Activated CD4-positive, alpha-beta T cell treated with anti-CD3 and anti-CD28 coated beads, Interleukin-2, amount 10 ng/mL, durations not matched to agents 24 days and 14 days (primary cell): ENCODE measurements at regions not wholly inside any gene's neighbourhood (a gene's known extent, or its start where the extent isn't known, plus 50 kb on each side); places are given as distances from the start of the nearest gene placed in this dataset.
"Not testable (repeated sequence)": the region's sequence is repeated elsewhere in the genome, so short reads cannot be mapped to it uniquely, and the experiment has no call there.

ENCODE experiments used
- DNase-seq: peaks from one replicate; pipeline ENCODE4 v3.0.0; 2022
- H3K27ac Mint-ChIP-seq: one replicate; pipeline ENCODE4 v1.8.0; 2022; ENCODE audit warnings: mild to moderate bottlenecking, mixed read lengths
- H3K27me3 Mint-ChIP-seq: one replicate; pipeline ENCODE4 v1.8.0; 2022; ENCODE audit warnings: mixed read lengths
- H3K36me3 Mint-ChIP-seq: one replicate; pipeline ENCODE4 v1.8.0; 2022; ENCODE audit warnings: low read depth, mild to moderate bottlenecking, mixed read lengths
- H3K4me1 Mint-ChIP-seq: one replicate; pipeline ENCODE4 v1.8.0; 2021; ENCODE audit warnings: mixed read lengths
- H3K4me3 Mint-ChIP-seq: one replicate; pipeline ENCODE4 v1.8.0; 2022; ENCODE audit warnings: mild to moderate bottlenecking, moderate library complexity, mixed read lengths
- H3K9me3 Mint-ChIP-seq: one replicate; pipeline ENCODE4 v1.8.0; 2021; ENCODE audit warnings: mixed read lengths
- intact Hi-C: fragments of 100-400 bp; cut with micrococcal nuclease; formaldehyde crosslinking; loops from one replicate; pipeline ENCODE4 v1.15.1; 2023

GRCh38 chr2:78218066-78218465 lies 695.9 kb upstream of the LRRTM4 start:
- H3K36me3 Mint-ChIP-seq: no peaks in the 10 kb centered on the region
- H3K4me1 Mint-ChIP-seq: no peaks in the 10 kb centered on the region
- no peak overlapping the region for H3K27ac Mint-ChIP-seq
- H3K4me3 Mint-ChIP-seq: no peak overlapping the region
- no peaks in the 10 kb centered on the region for H3K27me3 Mint-ChIP-seq
- peaks cover 19% of the 10 kb centered on the region for H3K9me3 Mint-ChIP-seq
- intact Hi-C loops: no loop called here
- DNase-seq: no peak

- no peaks in the 10 kb centered on the region for H3K27me3 Mint-ChIP-seq
- no peak overlapping the region for H3K4me3 Mint-ChIP-seq
- no peaks in the 10 kb centered on the region for H3K4me1 Mint-ChIP-seq
- DNase-seq: no peak
- no peaks in the 10 kb centered on the region for H3K36me3 Mint-ChIP-seq
- H3K9me3 Mint-ChIP-seq: no peaks in the 10 kb centered on the region
- no peak overlapping the region for H3K27ac Mint-ChIP-seq
- intact Hi-C loops: no loop called here
Observed at GRCh38 chr2:78237704-78238103, 715.5 kb upstream of the LRRTM4 start.

GRCh38 chr2:78245394-78246135 lies 723.4 kb upstream of the LRRTM4 start:
- H3K4me1 Mint-ChIP-seq: no peaks in the 10 kb centered on the region
- no peaks in the 10 kb centered on the region for H3K27me3 Mint-ChIP-seq
- no peaks in the 10 kb centered on the region for H3K36me3 Mint-ChIP-seq
- DNase-seq: no peak
- intact Hi-C loops: no loop called here
- no peak overlapping the region for H3K4me3 Mint-ChIP-seq
- H3K27ac Mint-ChIP-seq: no peak overlapping the region
- H3K9me3 Mint-ChIP-seq: peaks cover 5% of the 10 kb centered on the region

DNA sequence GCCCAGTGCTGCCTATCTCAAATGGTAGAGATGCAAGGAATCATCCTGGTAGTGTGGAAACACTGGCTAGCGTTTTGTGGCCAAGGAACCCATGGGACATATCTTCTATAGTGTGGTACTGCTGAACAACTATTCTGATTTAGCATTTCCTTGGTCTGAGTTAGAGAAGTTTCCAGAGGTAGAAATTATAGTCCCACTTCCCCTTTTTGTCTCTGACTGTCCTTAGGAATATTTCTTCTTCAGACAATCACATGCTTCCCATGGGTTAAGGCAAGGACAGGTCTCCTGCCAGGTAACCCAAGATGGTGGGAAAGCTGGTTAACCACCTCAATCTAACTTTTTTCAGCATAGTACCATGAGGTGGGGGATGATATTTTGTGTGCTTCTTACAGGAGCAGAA lies 729.5 kb upstream of the LRRTM4 start:
- no peaks in the 10 kb centered on the region for H3K4me1 Mint-ChIP-seq
- no peak for DNase-seq
- intact Hi-C loops: no loop called here
- no peaks in the 10 kb centered on the region for H3K36me3 Mint-ChIP-seq
- H3K9me3 Mint-ChIP-seq: peaks cover 3% of the 10 kb centered on the region
- H3K27me3 Mint-ChIP-seq: no peaks in the 10 kb centered on the region
- H3K27ac Mint-ChIP-seq: no peak overlapping the region
- no peak overlapping the region for H3K4me3 Mint-ChIP-seq

DNA sequence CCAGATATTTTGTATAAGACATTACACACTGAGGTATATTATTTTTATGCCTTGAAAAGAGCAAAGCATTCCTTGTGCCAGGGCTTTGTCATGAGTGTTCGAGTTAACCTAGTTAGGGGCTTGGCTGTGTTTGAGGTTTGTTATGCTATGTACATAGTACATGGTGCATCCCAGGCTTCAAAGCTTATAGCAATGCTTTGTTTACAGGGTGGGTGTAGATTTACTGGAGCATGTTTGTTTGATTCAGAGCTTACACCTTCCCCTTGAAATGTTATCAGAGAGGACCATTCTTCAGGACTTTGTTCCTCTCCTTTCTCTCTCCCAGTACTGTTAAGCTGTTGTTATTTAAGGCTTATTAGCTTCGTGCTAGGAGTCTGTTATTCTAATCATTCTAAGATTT lies 738.7 kb upstream of the LRRTM4 start:
- Mint-ChIP-seq H3K9me3 (no peaks in the 10 kb centered on the region), H3K4me1 (no peaks in the 10 kb centered on the region), H3K27me3 (no peaks in the 10 kb centered on the region), H3K4me3 (no peak overlapping the region), H3K27ac (no peak overlapping the region), H3K36me3 (no peaks in the 10 kb centered on the region)
- intact Hi-C loops: no loop called here
- no peak for DNase-seq

DNA sequence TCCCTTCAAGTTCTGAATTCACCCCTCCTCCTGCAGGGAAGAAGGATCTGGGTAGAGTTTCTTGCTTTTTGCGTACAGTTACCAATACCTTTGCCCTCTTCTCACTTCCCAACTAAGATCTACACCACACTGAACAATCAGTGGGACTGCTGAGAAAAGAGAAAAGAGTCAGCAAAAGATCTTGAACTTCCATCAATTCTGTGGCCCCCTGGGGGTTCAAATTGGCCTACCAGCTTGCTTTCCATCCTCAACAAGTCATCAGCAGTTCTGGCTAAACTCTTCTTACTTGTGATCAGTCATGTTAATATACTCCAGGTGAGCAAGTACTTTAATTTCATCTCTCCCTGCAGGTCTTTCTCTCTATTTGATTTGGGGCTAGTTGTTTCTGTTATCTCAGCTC lies 739.3 kb upstream of the LRRTM4 start:
- Mint-ChIP-seq H3K27me3 (no peaks in the 10 kb centered on the region), H3K27ac (no peak overlapping the region), H3K4me1 (no peaks in the 10 kb centered on the region), H3K4me3 (no peak overlapping the region), H3K36me3 (no peaks in the 10 kb centered on the region), H3K9me3 (no peaks in the 10 kb centered on the region)
- intact Hi-C loops: no loop called here
- DNase-seq: no peak

DNA sequence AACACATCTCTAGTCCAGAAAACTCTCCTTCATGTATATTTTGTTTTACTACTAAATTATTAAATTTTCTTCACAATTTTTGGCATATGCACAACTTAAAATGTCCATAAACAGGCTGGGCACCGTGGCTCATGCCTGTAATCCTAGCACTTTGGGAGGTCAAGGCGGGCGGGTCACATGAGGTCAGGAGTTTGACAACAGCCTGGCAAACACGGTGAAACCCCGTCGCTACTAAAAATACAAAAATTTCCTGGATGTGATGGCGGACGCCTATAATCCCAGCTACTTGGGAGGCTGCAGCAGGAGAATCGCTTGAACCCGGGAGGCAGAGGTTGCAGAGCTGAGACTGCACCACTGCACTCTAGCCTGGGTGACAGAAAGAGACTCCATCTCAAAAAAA lies 739.9 kb upstream of the LRRTM4 start:
- H3K27ac Mint-ChIP-seq, H3K4me1 Mint-ChIP-seq, H3K36me3 Mint-ChIP-seq, H3K27me3 Mint-ChIP-seq, intact Hi-C loops, H3K9me3 Mint-ChIP-seq, H3K4me3 Mint-ChIP-seq, DNase-seq: not testable (repeated sequence)

DNA sequence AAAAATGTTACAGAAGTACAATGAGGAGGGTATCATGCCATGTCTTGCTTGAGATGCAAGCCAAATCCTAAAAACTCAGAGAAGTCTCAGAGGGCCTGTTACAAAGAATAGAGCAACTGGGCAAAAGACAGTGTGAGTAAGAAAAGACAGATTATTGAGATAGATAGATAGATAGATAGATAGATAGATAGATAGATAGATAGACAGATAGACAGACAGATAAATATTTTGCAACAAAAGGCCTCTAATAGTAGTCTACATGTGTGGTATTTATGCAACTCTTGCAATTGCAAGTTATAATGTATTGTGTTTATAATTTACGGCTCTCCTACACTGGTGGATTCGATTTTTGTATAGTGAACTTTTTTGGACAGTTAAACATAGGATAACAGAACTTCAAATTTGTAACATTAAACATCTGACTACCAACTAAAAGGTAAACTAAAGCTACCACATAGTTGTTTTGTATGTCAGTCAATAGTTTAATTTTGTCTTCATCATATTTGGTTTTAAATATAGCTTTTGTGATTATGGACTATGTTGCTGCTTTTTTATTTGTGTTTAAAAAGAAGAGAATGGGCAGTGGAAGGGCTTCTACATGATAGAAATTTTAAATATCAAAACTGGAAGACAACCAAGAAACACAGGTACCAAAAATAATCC lies 740.7 kb upstream of the LRRTM4 start:
- no peaks in the 10 kb centered on the region for H3K36me3 Mint-ChIP-seq
- no peaks in the 10 kb centered on the region for H3K27me3 Mint-ChIP-seq
- DNase-seq: no peak
- no peak overlapping the region for H3K27ac Mint-ChIP-seq
- H3K4me1 Mint-ChIP-seq: no peaks in the 10 kb centered on the region
- H3K9me3 Mint-ChIP-seq: no peaks in the 10 kb centered on the region
- no peak overlapping the region for H3K4me3 Mint-ChIP-seq
- intact Hi-C loops: no loop called here

DNA sequence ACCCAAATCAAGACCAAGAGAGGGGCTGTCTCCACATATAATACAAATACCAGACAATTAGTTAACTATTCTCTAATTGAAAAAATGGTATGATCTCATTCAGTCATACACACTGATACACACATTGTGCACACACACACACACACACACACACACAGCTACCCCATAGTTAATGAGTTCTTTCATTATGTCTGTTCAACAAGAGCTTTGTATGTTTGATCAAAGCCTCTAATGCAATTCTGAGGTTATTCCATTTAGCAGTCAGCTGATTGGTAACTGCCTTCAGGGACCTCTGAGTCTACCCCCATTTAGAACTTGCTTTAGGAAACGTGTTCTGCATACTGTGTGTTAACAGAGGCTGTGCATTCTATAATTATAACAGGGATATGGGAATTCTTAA lies 741.4 kb upstream of the LRRTM4 start:
- Mint-ChIP-seq H3K27me3 (no peaks in the 10 kb centered on the region), H3K4me1 (no peaks in the 10 kb centered on the region), H3K4me3 (no peak overlapping the region), H3K9me3 (no peaks in the 10 kb centered on the region), H3K36me3 (no peaks in the 10 kb centered on the region), H3K27ac (no peak overlapping the region)
- DNase-seq: no peak
- intact Hi-C loops: no loop called here

DNA sequence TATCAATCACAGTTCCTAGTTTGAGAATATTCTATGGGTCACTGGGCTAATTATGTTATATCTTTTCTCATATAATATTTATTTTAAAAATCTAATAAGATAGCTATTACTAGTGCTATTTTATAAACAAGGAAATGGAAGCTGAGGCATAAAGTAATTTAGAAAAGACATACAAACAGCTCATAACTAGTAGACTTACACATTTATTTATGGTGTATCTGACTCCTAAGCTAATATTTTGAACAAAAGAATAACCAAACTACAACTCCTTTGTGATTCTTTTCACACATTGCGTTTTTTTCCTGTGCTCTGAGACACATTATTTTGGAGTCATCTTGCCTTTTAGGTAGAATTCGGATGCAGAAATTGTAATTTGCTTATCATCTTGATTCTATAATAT lies 742.0 kb upstream of the LRRTM4 start:
- Mint-ChIP-seq H3K4me1 (no peaks in the 10 kb centered on the region), H3K4me3 (no peak overlapping the region), H3K36me3 (no peaks in the 10 kb centered on the region), H3K27me3 (no peaks in the 10 kb centered on the region), H3K9me3 (no peaks in the 10 kb centered on the region), H3K27ac (no peak overlapping the region)
- DNase-seq: no peak
- intact Hi-C loops: no loop called here

- H3K36me3 Mint-ChIP-seq: no peaks in the 10 kb centered on the region
- H3K4me1 Mint-ChIP-seq: no peaks in the 10 kb centered on the region
- no peak for DNase-seq
- no peaks in the 10 kb centered on the region for H3K27me3 Mint-ChIP-seq
- H3K27ac Mint-ChIP-seq: no peak overlapping the region
- no peak overlapping the region for H3K4me3 Mint-ChIP-seq
- intact Hi-C loops: no loop called here
- peaks cover 9% of the 10 kb centered on the region for H3K9me3 Mint-ChIP-seq
Observed at GRCh38 chr2:78281164-78281563, 744.3 kb upstream of the REG3G start.

DNA sequence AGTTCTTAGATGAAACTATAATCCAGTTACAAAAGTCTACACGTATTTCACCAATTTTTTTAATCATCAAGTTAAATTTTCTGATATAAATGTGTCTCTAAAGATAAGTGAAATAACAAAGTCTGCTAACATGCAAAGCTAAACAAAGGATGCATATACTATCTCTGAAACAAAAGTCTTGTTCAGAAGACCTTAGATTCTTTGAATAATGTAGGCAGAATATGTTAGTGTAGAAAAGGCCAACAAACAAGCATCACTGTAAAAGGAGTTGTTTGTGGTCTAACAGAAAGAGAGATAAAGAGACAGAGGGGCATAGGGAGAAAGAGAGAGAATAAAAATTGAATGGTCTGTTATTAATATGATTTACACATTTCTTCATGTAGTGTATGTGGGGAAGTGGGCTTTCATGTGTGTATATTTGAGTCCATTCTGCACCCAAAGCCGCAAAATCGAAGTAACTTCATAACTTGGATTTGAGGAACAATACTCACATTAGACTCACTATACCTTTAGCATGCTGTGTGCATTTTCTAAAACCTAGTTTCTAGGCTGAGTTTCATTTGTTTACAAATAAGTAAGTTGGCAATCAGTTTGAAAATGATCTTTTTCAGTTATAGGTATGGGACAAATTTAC lies 734.8 kb upstream of the REG3G start:
- no peaks in the 10 kb centered on the region for H3K27me3 Mint-ChIP-seq
- no peaks in the 10 kb centered on the region for H3K36me3 Mint-ChIP-seq
- H3K4me3 Mint-ChIP-seq: no peak overlapping the region
- no peak for DNase-seq
- no peak overlapping the region for H3K27ac Mint-ChIP-seq
- H3K4me1 Mint-ChIP-seq: no peaks in the 10 kb centered on the region
- intact Hi-C loops: no loop called here
- peaks cover under 1% of the 10 kb centered on the region for H3K9me3 Mint-ChIP-seq

DNA sequence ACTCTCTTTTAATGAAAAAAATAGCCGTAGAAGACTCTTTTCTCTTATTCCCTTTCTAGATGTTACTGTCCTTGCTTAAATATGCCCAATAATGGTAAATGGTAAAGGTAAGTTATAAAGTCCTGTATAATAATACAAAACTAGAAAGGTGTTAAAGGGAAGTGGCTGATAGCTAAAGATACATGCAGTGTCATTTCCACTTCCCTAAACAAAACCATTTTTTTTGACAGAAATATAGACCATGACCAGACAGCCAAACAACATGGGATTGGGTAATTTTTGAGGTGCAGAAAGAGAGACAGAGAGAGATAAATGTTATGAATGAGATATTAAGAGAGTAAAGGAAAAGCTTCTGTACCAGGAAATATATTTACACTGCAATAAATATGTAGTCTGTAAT lies 731.7 kb upstream of the REG3G start:
- no peak for DNase-seq
- no peak overlapping the region for H3K27ac Mint-ChIP-seq
- no peaks in the 10 kb centered on the region for H3K27me3 Mint-ChIP-seq
- no peak overlapping the region for H3K4me3 Mint-ChIP-seq
- no peaks in the 10 kb centered on the region for H3K36me3 Mint-ChIP-seq
- no peaks in the 10 kb centered on the region for H3K4me1 Mint-ChIP-seq
- intact Hi-C loops: no loop called here
- peaks cover 4% of the 10 kb centered on the region for H3K9me3 Mint-ChIP-seq

DNA sequence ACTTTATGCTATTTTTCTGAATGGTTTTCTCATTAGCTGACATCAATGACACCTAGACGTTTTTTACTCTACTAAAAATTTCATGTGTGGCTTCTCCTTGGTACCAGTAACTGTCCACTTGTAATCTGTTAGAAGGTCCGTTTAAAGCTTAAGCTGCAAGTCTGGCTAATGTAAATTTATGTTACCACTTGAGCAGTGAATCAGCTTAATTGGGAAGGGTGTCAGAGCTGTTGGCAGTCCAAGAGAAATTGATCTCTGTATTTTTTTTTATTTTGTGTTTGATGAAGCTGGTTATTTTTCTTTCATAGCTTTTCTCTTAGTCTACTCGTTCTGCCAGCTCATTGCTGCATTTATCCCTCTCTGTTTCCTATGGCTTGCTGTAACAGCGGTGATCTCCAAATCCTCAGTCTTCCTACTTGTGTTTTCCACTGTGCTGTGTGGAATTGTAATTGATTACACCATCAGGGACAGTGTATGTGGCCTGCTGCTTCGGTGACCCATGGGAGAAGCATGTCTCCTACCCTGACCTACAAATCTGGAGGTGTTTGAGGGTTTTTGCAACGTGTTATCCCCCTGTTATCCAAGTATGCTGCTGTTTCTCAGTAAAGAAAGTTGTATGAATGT lies 724.2 kb upstream of the REG3G start:
- Mint-ChIP-seq H3K4me1 (no peaks in the 10 kb centered on the region), H3K36me3 (no peaks in the 10 kb centered on the region), H3K27ac (no peak overlapping the region), H3K4me3 (no peak overlapping the region), H3K9me3 (no peaks in the 10 kb centered on the region), H3K27me3 (no peaks in the 10 kb centered on the region)
- intact Hi-C loops: no loop called here
- no peak for DNase-seq
